ENCODE measurements at regions not wholly inside any gene's neighbourhood (a gene's known extent, or its start where the extent isn't known, plus 50 kb on each side); places are given as distances from the start of the nearest gene placed in this dataset.

- TF ChIP-seq KDM5A (IDR thresholded peaks at IDR 0.05; ENCODE audit: low read length) = no peak
- no peak for TF ChIP-seq KDM1A (IDR thresholded peaks at IDR 0.05; ENCODE audit: borderline replicate concordance, low read length)
- no peak for TF ChIP-seq EZH2 (IDR thresholded peaks at IDR 0.05; ENCODE audit: low read depth, low read length, severe bottlenecking)
Observed at GRCh38 chr10:109744020-109744419, 179.3 kb downstream of the XPNPEP1 start (continued).
